Astrocyte (in vitro differentiated cells and primary cell): ENCODE measurements at regions not wholly inside any gene's neighbourhood (a gene's known extent, or its start where the extent isn't known, plus 50 kb on each side); places are given as distances from the start of the nearest gene placed in this dataset.

Experiments used
- DNase-seq: peaks from one replicate; pipeline ENCODE4 v3.0.0-alpha.2; 2010; ENCODE audit warnings: low read depth
- FAIRE-seq: peaks from 2 replicates; lab custom pipeline; 2011; peaks lifted over from hg19 to GRCh38; lab: Jason Lieb, UNC
- H2AFZ ChIP-seq: 2 replicates; pipeline ENCODE4 v1.6.0; 2012; ENCODE audit warnings: low read depth, low read length, inconsistent platforms
- H3K27ac ChIP-seq: 2 replicates; pipeline ENCODE4 v1.5.1; 2011; ENCODE audit warnings: low read depth, low read length, inconsistent platforms
- H3K27me3 ChIP-seq: 2 replicates; pipeline ENCODE4 v1.6.0; 2011; ENCODE audit warnings: low read length, inconsistent platforms; ENCODE audit not compliant: insufficient read depth
- H3K36me3 ChIP-seq: 2 replicates; pipeline ENCODE4 v1.5.1; 2011; ENCODE audit warnings: low read length, inconsistent platforms; ENCODE audit not compliant: insufficient read depth
- H3K4me1 ChIP-seq: 2 replicates; pipeline ENCODE4 v1.5.1; 2011; ENCODE audit warnings: low read length, inconsistent platforms; ENCODE audit not compliant: insufficient read depth
- H3K4me2 ChIP-seq: 2 replicates; pipeline ENCODE4 v1.6.0; 2012; ENCODE audit warnings: low read length, inconsistent platforms
- H3K4me3 ChIP-seq: 2 replicates; pipeline ENCODE4 v1.5.1; 2011; ENCODE audit warnings: low read depth, mild to moderate bottlenecking, low read length, inconsistent platforms; ENCODE audit not compliant: insufficient read depth
- H3K79me2 ChIP-seq: 2 replicates; pipeline ENCODE4 v1.6.0; 2012; ENCODE audit warnings: mild to moderate bottlenecking, low read length, inconsistent platforms; ENCODE audit not compliant: insufficient read depth
- H3K9ac ChIP-seq: 2 replicates; pipeline ENCODE4 v1.6.0; 2012; ENCODE audit warnings: mild to moderate bottlenecking, low read length, inconsistent platforms
- H3K9me3 ChIP-seq: 2 replicates; pipeline ENCODE4 v1.5.1; 2012; ENCODE audit warnings: low read depth, mild to moderate bottlenecking, low read length, inconsistent platforms; ENCODE audit not compliant: insufficient read depth
- H4K20me1 ChIP-seq: 2 replicates; pipeline ENCODE4 v1.6.0; 2012; ENCODE audit warnings: low read length, inconsistent platforms; ENCODE audit not compliant: insufficient read depth
- H3K27ac Mint-ChIP-seq: one replicate; pipeline ENCODE4 v1.8.0; 2021; ENCODE audit warnings: mild to moderate bottlenecking, mixed read lengths; ENCODE audit not compliant: unreplicated experiment
- H3K27me3 Mint-ChIP-seq: one replicate; pipeline ENCODE4 v1.8.0; 2021; ENCODE audit warnings: low read depth, mixed read lengths; ENCODE audit not compliant: unreplicated experiment
- H3K36me3 Mint-ChIP-seq: one replicate; pipeline ENCODE4 v1.8.0; 2021; ENCODE audit warnings: low read depth, mixed read lengths; ENCODE audit not compliant: unreplicated experiment
- H3K4me1 Mint-ChIP-seq: one replicate; pipeline ENCODE4 v1.8.0; 2021; ENCODE audit warnings: low read depth, mixed read lengths; ENCODE audit not compliant: unreplicated experiment
- H3K4me3 Mint-ChIP-seq: one replicate; pipeline ENCODE4 v1.8.0; 2021; ENCODE audit warnings: mild to moderate bottlenecking, moderate library complexity, mixed read lengths; ENCODE audit not compliant: unreplicated experiment
- H3K9me3 Mint-ChIP-seq: one replicate; pipeline ENCODE4 v1.8.0; 2021; ENCODE audit warnings: mild to moderate bottlenecking, mixed read lengths; ENCODE audit not compliant: unreplicated experiment
- CTCF ChIP-seq: IDR thresholded peaks from 2 replicates; pipeline ENCODE4 v1.5.1; 2011; ENCODE audit warnings: low read depth, mild to moderate bottlenecking, inconsistent platforms, low read length, moderate library complexity; ENCODE audit not compliant: insufficient read depth
- EZH2 ChIP-seq: IDR thresholded peaks from 2 replicates; pipeline ENCODE4 v1.6.1; 2012; ENCODE audit warnings: mild to moderate bottlenecking, low read length, inconsistent platforms; ENCODE audit not compliant: insufficient read depth

- H3K4me3 ChIP-seq: no peak overlapping the region
- no peak overlapping the region for H3K27ac Mint-ChIP-seq
Measured at GRCh38 chr15:70442616-70443321, 320.6 kb downstream of the UACA start.

GRCh38 chr15:70442211-70442610 lies 321.1 kb downstream of the UACA start:
- Histone ChIP-seq H3K27ac (no peak overlapping the region), H3K4me1 (no peaks in the 10 kb centered on the region), H3K9ac (no peak overlapping the region), H4K20me1 (no peaks in the 10 kb centered on the region), H3K4me3 (no peak overlapping the region), H3K9me3 (no peaks in the 10 kb centered on the region), H3K36me3 (no peaks in the 10 kb centered on the region), H3K27me3 (peaks cover 72% of the 10 kb centered on the region), H2AFZ (no peak overlapping the region), H3K4me2 (no peak overlapping the region), H3K79me2 (no peaks in the 10 kb centered on the region)
- Mint-ChIP-seq H3K27ac (no peak overlapping the region), H3K27me3 (peaks cover 83% of the 10 kb centered on the region), H3K4me3 (no peak overlapping the region), H3K4me1 (no peaks in the 10 kb centered on the region), H3K36me3 (no peaks in the 10 kb centered on the region), H3K9me3 (peaks cover 6% of the 10 kb centered on the region)
- no peak for TF ChIP-seq CTCF
- FAIRE-seq (no peak), DNase-seq (no peak)

More at GRCh38 chr15:70442616-70443321, 320.6 kb downstream of the UACA start:
- peaks cover 87% of the 10 kb centered on the region for H3K27me3 Mint-ChIP-seq
- DNase-seq (no peak), FAIRE-seq (no peak)
- Histone ChIP-seq H2AFZ (no peak overlapping the region), H3K9me3 (no peaks in the 10 kb centered on the region), H3K4me1 (peaks cover 3% of the 10 kb centered on the region), H3K27ac (no peak overlapping the region), H3K4me2 (no peak overlapping the region), H3K27me3 (peaks cover 71% of the 10 kb centered on the region), H3K36me3 (no peaks in the 10 kb centered on the region), H3K79me2 (no peaks in the 10 kb centered on the region), H3K9ac (no peak overlapping the region), H4K20me1 (no peaks in the 10 kb centered on the region)
- H3K4me3 Mint-ChIP-seq: no peak overlapping the region
- H3K9me3 Mint-ChIP-seq: peaks cover 8% of the 10 kb centered on the region
- no peak for TF ChIP-seq EZH2
- no peak for TF ChIP-seq CTCF
- peaks cover 3% of the 10 kb centered on the region for H3K4me1 Mint-ChIP-seq
- no peaks in the 10 kb centered on the region for H3K36me3 Mint-ChIP-seq

- H3K4me1 ChIP-seq: no peaks in the 10 kb centered on the region
- Mint-ChIP-seq H3K9me3 (peaks cover 5% of the 10 kb centered on the region), H3K27me3 (peaks cover 83% of the 10 kb centered on the region), H3K4me3 (no peak overlapping the region), H3K4me1 (no peaks in the 10 kb centered on the region), H3K36me3 (no peaks in the 10 kb centered on the region), H3K27ac (no peak overlapping the region)
- H4K20me1 ChIP-seq: no peaks in the 10 kb centered on the region
- H3K27ac ChIP-seq: no peak overlapping the region
- TF ChIP-seq EZH2: no peak
- TF ChIP-seq CTCF: no peak
- no peak overlapping the region for H3K4me2 ChIP-seq
- no peaks in the 10 kb centered on the region for H3K79me2 ChIP-seq
- DNase-seq (no peak), FAIRE-seq (no peak)
- H3K9ac ChIP-seq: no peak overlapping the region
- H3K27me3 ChIP-seq: peaks cover 68% of the 10 kb centered on the region
- no peak overlapping the region for H3K4me3 ChIP-seq
- no peaks in the 10 kb centered on the region for H3K9me3 ChIP-seq
- H3K36me3 ChIP-seq: no peaks in the 10 kb centered on the region
- no peak overlapping the region for H2AFZ ChIP-seq
Measured at GRCh38 chr15:70440416-70441138, 322.8 kb downstream of the UACA start.
